H9 (cell line): ENCODE measurements at regions not wholly inside any gene's neighbourhood (a gene's known extent, or its start where the extent isn't known, plus 50 kb on each side); places are given as distances from the start of the nearest gene placed in this dataset.

ENCODE experiments used
- DNase-seq: peaks from one replicate; pipeline ENCODE4 v3.0.0-alpha.2; 2017
- H2AFZ ChIP-seq: one replicate; pipeline ENCODE4 v1.6.1; 2013; ENCODE audit warnings: mild to moderate bottlenecking, low read length, control low read depth, moderate library complexity
- H2AK5ac ChIP-seq: 2 replicates; pipeline ENCODE4 v1.6.1; 2013; ENCODE audit warnings: low read length, control low read depth, mixed read lengths; ENCODE audit not compliant: insufficient read length
- H2BK120ac ChIP-seq: one replicate; pipeline ENCODE4 v1.6.1; 2013; ENCODE audit warnings: low read depth, mild to moderate bottlenecking, low read length, control low read depth, inconsistent platforms; ENCODE audit not compliant: poor library complexity, severe bottlenecking
- H2BK12ac ChIP-seq: 2 replicates; pipeline ENCODE4 v1.6.1; 2013; ENCODE audit warnings: low read length, control low read depth, mixed read lengths, low read depth; ENCODE audit not compliant: insufficient read length
- H2BK15ac ChIP-seq: 2 replicates; pipeline ENCODE4 v1.6.1; 2013; ENCODE audit warnings: low read depth, low read length, control low read depth
- H2BK20ac ChIP-seq: one replicate; pipeline ENCODE4 v1.6.1; 2013; ENCODE audit warnings: low read depth, mild to moderate bottlenecking, low read length, control low read depth, inconsistent platforms; ENCODE audit not compliant: poor library complexity, severe bottlenecking
- H2BK5ac ChIP-seq: 2 replicates; pipeline ENCODE4 v1.6.1; 2013; ENCODE audit warnings: low read length, control low read depth, mixed read lengths; ENCODE audit not compliant: insufficient read length
- H3K14ac ChIP-seq: 2 replicates; pipeline ENCODE4 v1.6.1; 2013; ENCODE audit warnings: low read length, control low read depth; ENCODE audit not compliant: insufficient read depth
- H3K18ac ChIP-seq: 2 replicates; pipeline ENCODE4 v1.6.1; 2013; ENCODE audit warnings: low read depth, mild to moderate bottlenecking, mixed read lengths, low read length, control low read depth; ENCODE audit not compliant: insufficient read length
- H3K23ac ChIP-seq: 2 replicates; pipeline ENCODE4 v1.6.1; 2013; ENCODE audit warnings: low read length, control low read depth, mixed read lengths, low read depth; ENCODE audit not compliant: insufficient read length
- H3K23me2 ChIP-seq: 2 replicates; pipeline ENCODE4 v1.6.1; 2013; ENCODE audit warnings: low read depth, mild to moderate bottlenecking, mixed read lengths, low read length, control low read depth; ENCODE audit not compliant: insufficient read length, poor library complexity, severe bottlenecking
- H3K27ac ChIP-seq: 2 replicates; pipeline ENCODE4 v1.5.1; 2013; ENCODE audit warnings: low read length, control low read depth, mixed read lengths, low read depth; ENCODE audit not compliant: insufficient read length
- H3K27me3 ChIP-seq: 2 replicates; pipeline ENCODE4 v1.6.1; 2013; ENCODE audit warnings: low read length, control low read depth, inconsistent platforms; ENCODE audit not compliant: insufficient read depth
- H3K4ac ChIP-seq: 2 replicates; pipeline ENCODE4 v1.6.1; 2013; ENCODE audit warnings: low read depth, mild to moderate bottlenecking, control low read depth, inconsistent platforms, low read length, moderate library complexity
- H3K4me1 ChIP-seq: 2 replicates; pipeline ENCODE4 v1.6.1; 2013; ENCODE audit warnings: low read length, control low read depth, inconsistent platforms; ENCODE audit not compliant: insufficient read depth
- H3K4me2 ChIP-seq: 2 replicates; pipeline ENCODE4 v1.6.1; 2013; ENCODE audit warnings: low read length, control low read depth, mixed read lengths; ENCODE audit not compliant: insufficient read length, insufficient read depth
- H3K56ac ChIP-seq: 2 replicates; pipeline ENCODE4 v1.6.1; 2013; ENCODE audit warnings: low read depth, mild to moderate bottlenecking, mixed read lengths, low read length, control low read depth; ENCODE audit not compliant: insufficient read length
- H3K79me1 ChIP-seq: 2 replicates; pipeline ENCODE4 v1.6.1; 2013; ENCODE audit warnings: low read depth, mild to moderate bottlenecking, moderate library complexity, low read length, control low read depth, inconsistent platforms; ENCODE audit not compliant: insufficient read depth, poor library complexity, severe bottlenecking
- H3K79me2 ChIP-seq: 2 replicates; pipeline ENCODE4 v1.6.1; 2013; ENCODE audit warnings: low read length, control low read depth, inconsistent platforms; ENCODE audit not compliant: insufficient read depth
- H3K9ac ChIP-seq: 2 replicates; pipeline ENCODE4 v1.6.1; 2013; ENCODE audit warnings: low read length, control low read depth, mixed read lengths; ENCODE audit not compliant: insufficient read length; ENCODE audit errors: extremely low read depth
- H3K9me3 ChIP-seq: one replicate; pipeline ENCODE4 v1.6.1; 2013; ENCODE audit warnings: low read depth, low read length, inconsistent platforms; ENCODE audit not compliant: control insufficient read depth
- H3T11ph ChIP-seq: one replicate; pipeline ENCODE4 v1.6.1; 2013; ENCODE audit warnings: mild to moderate bottlenecking, low read length, control low read depth, inconsistent platforms
- H4K20me1 ChIP-seq: one replicate; pipeline ENCODE4 v1.6.1; 2013; ENCODE audit not compliant: control insufficient read depth, insufficient read length, insufficient read depth
- H4K5ac ChIP-seq: 2 replicates; pipeline ENCODE4 v1.6.1; 2013; ENCODE audit warnings: low read depth, mild to moderate bottlenecking, mixed read lengths, low read length, control low read depth; ENCODE audit not compliant: insufficient read length
- H4K8ac ChIP-seq: replicated peaks from 2 replicates; pipeline ENCODE4 v1.6.1; 2013; ENCODE audit warnings: low read length, control low read depth, mixed read lengths, low read depth; ENCODE audit not compliant: insufficient read length
- H4K91ac ChIP-seq: 2 replicates; pipeline ENCODE4 v1.6.1; 2013; ENCODE audit warnings: low read depth, mild to moderate bottlenecking, moderate library complexity, mixed read lengths, low read length, control low read depth; ENCODE audit not compliant: insufficient read length
- H3K27ac Mint-ChIP-seq, 3 experiments: 2 replicates in 2 of 3; 3 replicates in 1 of 3; pipeline ENCODE4 v1.8.0; 2020 to 2021; ENCODE audit warnings: mixed read lengths in 3 of 3, mild to moderate bottlenecking in 1 of 3, moderate library complexity in 1 of 3
- H3K27me3 Mint-ChIP-seq: 2 replicates; pipeline ENCODE4 v1.8.0; 2021; ENCODE audit warnings: low read depth, mild to moderate bottlenecking, moderate library complexity, mixed read lengths
- H3K36me3 Mint-ChIP-seq, 3 experiments: 2 replicates in 2 of 3; 3 replicates in 1 of 3; pipeline ENCODE4 v1.8.0; 2020 to 2021; ENCODE audit warnings: low read depth in 3 of 3, mixed read lengths in 3 of 3; ENCODE audit not compliant: insufficient read depth in 1 of 3
- H3K4me1 Mint-ChIP-seq, 2 experiments: 2 replicates each; pipeline ENCODE4 v1.8.0; 2020; ENCODE audit warnings: mixed read lengths in 2 of 2
- H3K4me3 Mint-ChIP-seq, 2 experiments: 2 replicates in 1 of 2; 3 replicates in 1 of 2; pipeline ENCODE4 v1.8.0; 2020 to 2021; ENCODE audit warnings: mild to moderate bottlenecking in 2 of 2, mixed read lengths in 2 of 2, moderate library complexity in 1 of 2
- H3K9me3 Mint-ChIP-seq, 2 experiments: 2 replicates in 1 of 2; 3 replicates in 1 of 2; pipeline ENCODE4 v1.8.0; 2020; ENCODE audit warnings: mild to moderate bottlenecking in 2 of 2, mixed read lengths in 2 of 2, moderate library complexity in 1 of 2
- CTCF ChIP-seq: fragments of 200-600 bp; sonication (generic); conservative IDR thresholded peaks from 3 replicates; pipeline ENCODE4 v1.8.0; 2021; ENCODE audit warnings: antibody characterized with exemption, mild to moderate bottlenecking
- WGBS: extraction: QIAGEN DNeasy Blood & Tissue Kit; methylation state at CpG from one replicate; pipeline ENCODE4 v1.1.7; 2013; ENCODE audit warnings: missing lambda C conversion rate, low lambda C conversion rate, mixed read lengths; ENCODE audit not compliant: insufficient read length; ENCODE audit errors: extremely low coverage; 5-methylcytosine and 5-hydroxymethylcytosine counted together

DNA sequence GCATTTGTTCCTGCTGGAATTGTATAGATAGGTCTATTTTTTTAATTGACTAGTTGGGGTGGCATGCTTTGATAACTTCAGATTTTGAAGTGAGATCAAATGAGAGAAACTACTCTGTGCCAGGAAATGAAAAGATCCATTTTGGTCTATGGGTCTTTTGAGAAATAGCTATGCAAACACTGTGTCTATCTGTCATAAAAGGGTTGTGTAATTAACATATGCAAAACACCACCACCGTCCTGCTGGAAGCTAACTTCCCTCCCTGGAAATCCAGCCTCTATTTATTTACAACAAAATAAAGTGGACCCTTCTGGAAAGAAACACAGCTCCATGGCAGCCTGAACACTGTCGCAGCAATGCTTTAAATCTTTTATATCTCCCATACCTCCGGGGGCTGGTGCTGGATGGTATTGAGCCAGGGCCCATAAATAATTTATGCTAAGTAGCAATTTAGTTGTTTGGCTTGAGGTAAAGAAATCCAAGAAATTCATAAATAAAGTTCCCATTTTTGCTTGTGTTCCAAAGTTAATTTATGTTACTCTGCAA lies 244.2 kb upstream of the POU3F2 start:
- Histone ChIP-seq H3K27ac (no peak overlapping the region), H3K9me3 (no peaks in the 10 kb centered on the region), H2AK5ac (no peak overlapping the region), H3K79me2 (no peaks in the 10 kb centered on the region), H3K14ac (no peak overlapping the region), H3K27me3 (no peaks in the 10 kb centered on the region), H4K5ac (no peak overlapping the region), H3K18ac (no peak overlapping the region), H3T11ph (no peak overlapping the region), H3K79me1 (no peaks in the 10 kb centered on the region), H3K23me2 (no peaks in the 10 kb centered on the region), H3K23ac (no peak overlapping the region), H2BK15ac (no peak overlapping the region), H3K4me2 (no peak overlapping the region), H4K8ac (no peak overlapping the region), H2BK120ac (no peak overlapping the region), H3K9ac (no peak overlapping the region), H2AFZ (no peak overlapping the region), H2BK20ac (no peak overlapping the region), H3K56ac (no peak overlapping the region), H3K4ac (no peak overlapping the region), H4K91ac (no peak overlapping the region), H3K4me1 (peaks cover 4% of the 10 kb centered on the region), H4K20me1 (no peaks in the 10 kb centered on the region), H2BK5ac (no peak overlapping the region), H2BK12ac (no peak overlapping the region)
- DNase-seq: no peak
- WGBS: no CpG with 5 or more reads among the region's 3 CpGs
- Mint-ChIP-seq H3K4me3 (no peak overlapping the region), H3K27ac (no peak overlapping the region), H3K9me3 (no peaks in the 10 kb centered on the region), H3K36me3 (no peaks in the 10 kb centered on the region), H3K4me1 (peaks cover 12% of the 10 kb centered on the region in 2 experiments), H3K27me3 (no peaks in the 10 kb centered on the region; the same call in 1 of the 2 replicates)
- TF ChIP-seq CTCF: no peak
